Activated T-cell treated with anti-CD3 and anti-CD28 coated beads for 24 hours (primary cell): ENCODE measurements at regions not wholly inside any gene's neighbourhood (a gene's known extent, or its start where the extent isn't known, plus 50 kb on each side); places are given as distances from the start of the nearest gene placed in this dataset.

Source experiments
- DNase-seq: peaks from one replicate; pipeline ENCODE4 v3.0.0-alpha.2; 2020; ENCODE audit warnings: low read depth

- DNase-seq, result no peak
Observed at GRCh38 chr9:106708475-106709146, 154.4 kb upstream of the ZNF462 start.

GRCh38 chr9:106712279-106712678 lies 150.7 kb upstream of the ZNF462 start:
- no peak for DNase-seq

- no peak for DNase-seq
Observed at GRCh38 chr9:106713206-106713605, 149.8 kb upstream of the ZNF462 start.

- DNase-seq, result no peak
Observed at GRCh38 chr9:106716820-106717219, 146.1 kb upstream of the ZNF462 start.

GRCh38 chr9:106717686-106718085 lies 145.3 kb upstream of the ZNF462 start:
- DNase-seq, result no peak

- DNase-seq, result no peak
Observed at GRCh38 chr9:106718936-106719335, 144.0 kb upstream of the ZNF462 start.

GRCh38 chr9:106722051-106722753 lies 140.8 kb upstream of the ZNF462 start:
- no peak for DNase-seq

- DNase-seq, result no peak
Observed at GRCh38 chr9:106723926-106724325, 139.0 kb upstream of the ZNF462 start.

GRCh38 chr9:106724566-106724965 lies 138.4 kb upstream of the ZNF462 start:
- DNase-seq, result no peak

- no peak for DNase-seq
Observed at GRCh38 chr9:106726070-106726815, 136.7 kb upstream of the ZNF462 start.

- no peak for DNase-seq
Observed at GRCh38 chr9:106727969-106728368, 135.0 kb upstream of the ZNF462 start.

- DNase-seq, result no peak
Observed at GRCh38 chr9:106728860-106729259, 134.1 kb upstream of the ZNF462 start.

GRCh38 chr9:106731910-106732309 lies 131.1 kb upstream of the ZNF462 start:
- DNase-seq, result no peak

- no peak for DNase-seq
Observed at GRCh38 chr9:106733828-106734380, 129.1 kb upstream of the ZNF462 start.

GRCh38 chr9:106737516-106737915 lies 125.5 kb upstream of the ZNF462 start:
- no peak for DNase-seq

- no peak for DNase-seq
Observed at GRCh38 chr9:106738109-106738508, 124.9 kb upstream of the ZNF462 start.

- no peak for DNase-seq
Observed at GRCh38 chr9:106745457-106745856, 117.5 kb upstream of the ZNF462 start.

- no peak for DNase-seq
Observed at GRCh38 chr9:106745876-106746275, 117.1 kb upstream of the ZNF462 start.

GRCh38 chr9:106751681-106752080 lies 111.3 kb upstream of the ZNF462 start:
- DNase-seq, result no peak

GRCh38 chr9:106752581-106752980 lies 110.4 kb upstream of the ZNF462 start:
- no peak for DNase-seq

GRCh38 chr9:106753155-106753671 lies 109.8 kb upstream of the ZNF462 start:
- DNase-seq, result no peak

GRCh38 chr9:106755736-106756135 lies 107.2 kb upstream of the ZNF462 start:
- DNase-seq, result no peak

- DNase-seq, result no peak
Observed at GRCh38 chr9:106757514-106757913, 105.5 kb upstream of the ZNF462 start.
